ENCODE measurements at regions not wholly inside any gene's neighbourhood (a gene's known extent, or its start where the extent isn't known, plus 50 kb on each side); places are given as distances from the start of the nearest gene placed in this dataset.

DNA sequence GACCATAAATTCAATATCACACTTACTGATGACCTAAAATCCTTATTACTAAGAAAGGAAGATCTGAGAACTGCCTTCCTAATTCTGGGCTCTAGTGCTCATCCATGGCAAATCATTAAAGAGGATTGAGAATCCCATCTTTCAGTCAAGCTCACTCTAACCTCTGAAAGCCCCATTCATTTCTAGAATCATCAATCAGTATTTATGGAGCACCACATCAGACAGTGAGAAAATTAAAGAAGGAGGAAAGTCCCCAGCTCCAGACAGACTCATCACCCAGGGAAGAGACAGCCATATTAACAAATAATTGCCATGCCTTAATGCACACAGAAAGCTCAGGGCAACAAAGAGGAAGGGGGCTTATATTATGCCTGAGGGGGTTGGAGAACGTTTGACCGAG lies 256.1 kb upstream of the SOX9 start:
- no peak overlapping the region for H3K4me3 ChIP-seq (ENCODE audit: low read depth in 1 of 3, low read length in 3 of 3)
- H3K9ac ChIP-seq (ENCODE audit: low read depth in 1 of 2, low read length in 2 of 2) = no peak overlapping the region
- DNase-seq (ENCODE audit: low spot score) = no peak
- no peaks in the 10 kb centered on the region for H3K9me3 ChIP-seq (ENCODE audit: control insufficient read depth in 4 of 4, low read length in 3 of 4)
- TF ChIP-seq, protein P1, sequence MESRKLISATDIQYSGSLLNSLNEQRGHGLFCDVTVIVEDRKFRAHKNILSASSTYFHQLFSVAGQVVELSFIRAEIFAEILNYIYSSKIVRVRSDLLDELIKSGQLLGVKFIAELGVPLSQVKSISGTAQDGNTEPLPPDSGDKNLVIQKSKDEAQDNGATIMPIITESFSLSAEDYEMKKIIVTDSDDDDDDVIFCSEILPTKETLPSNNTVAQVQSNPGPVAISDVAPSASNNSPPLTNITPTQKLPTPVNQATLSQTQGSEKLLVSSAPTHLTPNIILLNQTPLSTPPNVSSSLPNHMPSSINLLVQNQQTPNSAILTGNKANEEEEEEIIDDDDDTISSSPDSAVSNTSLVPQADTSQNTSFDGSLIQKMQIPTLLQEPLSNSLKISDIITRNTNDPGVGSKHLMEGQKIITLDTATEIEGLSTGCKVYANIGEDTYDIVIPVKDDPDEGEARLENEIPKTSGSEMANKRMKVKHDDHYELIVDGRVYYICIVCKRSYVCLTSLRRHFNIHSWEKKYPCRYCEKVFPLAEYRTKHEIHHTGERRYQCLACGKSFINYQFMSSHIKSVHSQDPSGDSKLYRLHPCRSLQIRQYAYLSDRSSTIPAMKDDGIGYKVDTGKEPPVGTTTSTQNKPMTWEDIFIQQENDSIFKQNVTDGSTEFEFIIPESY (IDR thresholded peaks at IDR 0.05) = no peak
- no peak for TF ChIP-seq YY1 (IDR thresholded peaks at IDR 0.05)
- TF ChIP-seq, protein P2, sequence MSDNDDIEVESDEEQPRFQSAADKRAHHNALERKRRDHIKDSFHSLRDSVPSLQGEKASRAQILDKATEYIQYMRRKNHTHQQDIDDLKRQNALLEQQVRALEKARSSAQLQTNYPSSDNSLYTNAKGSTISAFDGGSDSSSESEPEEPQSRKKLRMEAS (IDR thresholded peaks at IDR 0.05) = no peak
- TF ChIP-seq EGR1 (IDR thresholded peaks at IDR 0.05; ENCODE audit: low read depth in 2 of 2) = no peak
- no peak for TF ChIP-seq GABPA (IDR thresholded peaks at IDR 0.05 in 1 of 2, conservative IDR thresholded peaks at IDR 0.05 in 1 of 2)
- TF ChIP-seq, protein P3, sequence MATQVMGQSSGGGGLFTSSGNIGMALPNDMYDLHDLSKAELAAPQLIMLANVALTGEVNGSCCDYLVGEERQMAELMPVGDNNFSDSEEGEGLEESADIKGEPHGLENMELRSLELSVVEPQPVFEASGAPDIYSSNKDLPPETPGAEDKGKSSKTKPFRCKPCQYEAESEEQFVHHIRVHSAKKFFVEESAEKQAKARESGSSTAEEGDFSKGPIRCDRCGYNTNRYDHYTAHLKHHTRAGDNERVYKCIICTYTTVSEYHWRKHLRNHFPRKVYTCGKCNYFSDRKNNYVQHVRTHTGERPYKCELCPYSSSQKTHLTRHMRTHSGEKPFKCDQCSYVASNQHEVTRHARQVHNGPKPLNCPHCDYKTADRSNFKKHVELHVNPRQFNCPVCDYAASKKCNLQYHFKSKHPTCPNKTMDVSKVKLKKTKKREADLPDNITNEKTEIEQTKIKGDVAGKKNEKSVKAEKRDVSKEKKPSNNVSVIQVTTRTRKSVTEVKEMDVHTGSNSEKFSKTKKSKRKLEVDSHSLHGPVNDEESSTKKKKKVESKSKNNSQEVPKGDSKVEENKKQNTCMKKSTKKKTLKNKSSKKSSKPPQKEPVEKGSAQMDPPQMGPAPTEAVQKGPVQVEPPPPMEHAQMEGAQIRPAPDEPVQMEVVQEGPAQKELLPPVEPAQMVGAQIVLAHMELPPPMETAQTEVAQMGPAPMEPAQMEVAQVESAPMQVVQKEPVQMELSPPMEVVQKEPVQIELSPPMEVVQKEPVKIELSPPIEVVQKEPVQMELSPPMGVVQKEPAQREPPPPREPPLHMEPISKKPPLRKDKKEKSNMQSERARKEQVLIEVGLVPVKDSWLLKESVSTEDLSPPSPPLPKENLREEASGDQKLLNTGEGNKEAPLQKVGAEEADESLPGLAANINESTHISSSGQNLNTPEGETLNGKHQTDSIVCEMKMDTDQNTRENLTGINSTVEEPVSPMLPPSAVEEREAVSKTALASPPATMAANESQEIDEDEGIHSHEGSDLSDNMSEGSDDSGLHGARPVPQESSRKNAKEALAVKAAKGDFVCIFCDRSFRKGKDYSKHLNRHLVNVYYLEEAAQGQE (IDR thresholded peaks at IDR 0.05) = no peak
- TF ChIP-seq HNF4G (IDR thresholded peaks at IDR 0.05) = no peak
- TF ChIP-seq HNF4A (conservative IDR thresholded peaks at IDR 0.05) = no peak
- TF ChIP-seq, protein P4, sequence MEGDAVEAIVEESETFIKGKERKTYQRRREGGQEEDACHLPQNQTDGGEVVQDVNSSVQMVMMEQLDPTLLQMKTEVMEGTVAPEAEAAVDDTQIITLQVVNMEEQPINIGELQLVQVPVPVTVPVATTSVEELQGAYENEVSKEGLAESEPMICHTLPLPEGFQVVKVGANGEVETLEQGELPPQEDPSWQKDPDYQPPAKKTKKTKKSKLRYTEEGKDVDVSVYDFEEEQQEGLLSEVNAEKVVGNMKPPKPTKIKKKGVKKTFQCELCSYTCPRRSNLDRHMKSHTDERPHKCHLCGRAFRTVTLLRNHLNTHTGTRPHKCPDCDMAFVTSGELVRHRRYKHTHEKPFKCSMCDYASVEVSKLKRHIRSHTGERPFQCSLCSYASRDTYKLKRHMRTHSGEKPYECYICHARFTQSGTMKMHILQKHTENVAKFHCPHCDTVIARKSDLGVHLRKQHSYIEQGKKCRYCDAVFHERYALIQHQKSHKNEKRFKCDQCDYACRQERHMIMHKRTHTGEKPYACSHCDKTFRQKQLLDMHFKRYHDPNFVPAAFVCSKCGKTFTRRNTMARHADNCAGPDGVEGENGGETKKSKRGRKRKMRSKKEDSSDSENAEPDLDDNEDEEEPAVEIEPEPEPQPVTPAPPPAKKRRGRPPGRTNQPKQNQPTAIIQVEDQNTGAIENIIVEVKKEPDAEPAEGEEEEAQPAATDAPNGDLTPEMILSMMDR (IDR thresholded peaks at IDR 0.05; ENCODE audit: low read depth, low read length, missing input control) = no peak
- no peak for TF ChIP-seq JUND (IDR thresholded peaks at IDR 0.05)
- no peaks in the 10 kb centered on the region for H3K4me1 ChIP-seq (ENCODE audit: control insufficient read depth in 4 of 4, insufficient read depth in 4 of 4, low read length in 3 of 4)
- peaks cover 0 to 5% (median 2%) of the 10 kb centered on the region in 4 donors for H3K27me3 ChIP-seq (ENCODE audit: control insufficient read depth in 4 of 4, insufficient read depth in 4 of 4, low read length in 3 of 4)
- H3K27ac ChIP-seq (ENCODE audit: low read depth in 1 of 2, low read length in 2 of 2) = no peak overlapping the region
- WGBS = 82% methylated on average over 2 of the region's 2 CpGs
- no peaks in the 10 kb centered on the region for H3K36me3 ChIP-seq (ENCODE audit: control insufficient read depth in 4 of 4, insufficient read depth in 3 of 4, low read depth in 1 of 4, low read length in 3 of 4)

DNA sequence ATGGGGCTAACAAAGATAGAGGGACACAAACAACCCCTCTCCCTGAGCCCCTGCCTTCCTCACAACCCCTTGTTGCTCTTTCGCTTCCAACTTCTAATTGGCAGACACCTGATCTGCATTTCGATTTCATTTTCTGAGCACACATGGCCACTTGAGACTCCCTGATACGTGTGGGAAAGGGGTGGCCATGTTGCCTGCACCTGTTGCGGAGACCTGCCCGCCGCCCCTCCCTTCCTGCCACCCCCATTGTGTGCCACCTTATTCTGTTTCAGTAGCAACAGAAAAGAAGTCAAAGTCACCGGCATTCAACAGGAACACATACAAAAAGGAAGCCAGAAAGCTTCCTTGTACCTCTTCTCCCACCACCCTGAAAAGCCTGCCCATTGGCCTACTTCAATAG lies 254.7 kb upstream of the SOX9 start:
- Histone ChIP-seq H3K4me1 (ENCODE audit: control insufficient read depth in 4 of 4, insufficient read depth in 4 of 4, low read length in 3 of 4) (no peaks in the 10 kb centered on the region), H3K27me3 (ENCODE audit: control insufficient read depth in 4 of 4, insufficient read depth in 4 of 4, low read length in 3 of 4) (peaks cover 0 to 5% (median 2%) of the 10 kb centered on the region in 4 donors), H3K9ac (ENCODE audit: low read depth in 1 of 2, low read length in 2 of 2) (no peak overlapping the region), H3K4me3 (ENCODE audit: low read depth in 1 of 3, low read length in 3 of 3) (no peak overlapping the region), H3K36me3 (ENCODE audit: control insufficient read depth in 4 of 4, insufficient read depth in 3 of 4, low read depth in 1 of 4, low read length in 3 of 4) (no peaks in the 10 kb centered on the region), H3K27ac (ENCODE audit: low read depth in 1 of 2, low read length in 2 of 2) (no peak overlapping the region), H3K9me3 (ENCODE audit: control insufficient read depth in 4 of 4, low read length in 3 of 4) (no peaks in the 10 kb centered on the region)
- no peak for DNase-seq (ENCODE audit: low spot score)
- WGBS = 85% methylated on average over 7 of the region's 7 CpGs
- TF ChIP-seq NR2F2 (IDR thresholded peaks at IDR 0.05) (no peak), FOXA2 (IDR thresholded peaks at IDR 0.05) (no peak), SP1 (IDR thresholded peaks at IDR 0.05) (no peak), HNF4A (conservative IDR thresholded peaks at IDR 0.05) (no peak), YY1 (IDR thresholded peaks at IDR 0.05) (no peak), GABPA (IDR thresholded peaks at IDR 0.05 in 1 of 2, conservative IDR thresholded peaks at IDR 0.05 in 1 of 2) (no peak), RAD21 (IDR thresholded peaks at IDR 0.05) (no peak), JUND (IDR thresholded peaks at IDR 0.05) (no peak), TAF1 (conservative IDR thresholded peaks at IDR 0.05) (no peak), FOXA1 (IDR thresholded peaks at IDR 0.05) (no peak), RXRA (IDR thresholded peaks at IDR 0.05) (no peak), EGR1 (IDR thresholded peaks at IDR 0.05; ENCODE audit: low read depth in 2 of 2) (no peak), HNF4G (IDR thresholded peaks at IDR 0.05) (no peak)
- TF ChIP-seq, protein P5, sequence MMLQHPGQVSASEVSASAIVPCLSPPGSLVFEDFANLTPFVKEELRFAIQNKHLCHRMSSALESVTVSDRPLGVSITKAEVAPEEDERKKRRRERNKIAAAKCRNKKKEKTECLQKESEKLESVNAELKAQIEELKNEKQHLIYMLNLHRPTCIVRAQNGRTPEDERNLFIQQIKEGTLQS (IDR thresholded peaks at IDR 0.05) = no peak
- TF ChIP-seq, protein P3 (IDR thresholded peaks at IDR 0.05) = no peak
- TF ChIP-seq, protein P2 (IDR thresholded peaks at IDR 0.05) = no peak
- TF ChIP-seq, protein P1 (IDR thresholded peaks at IDR 0.05) = no peak

Measured in liver (tissue), 8 donors.